HEK293 (cell line): ENCODE measurements at regions not wholly inside any gene's neighbourhood (a gene's known extent, or its start where the extent isn't known, plus 50 kb on each side); places are given as distances from the start of the nearest gene placed in this dataset.

Source experiments
- CTCF ChIA-PET: fragments of 350-600 bp; formaldehyde crosslinking; extraction: SDS; loops from one replicate; lab custom pipeline; 2021; ENCODE audit warnings: antibody characterized with exemption; lab: Yijun Ruan, JAX
- POLR2A ChIA-PET: fragments of 300-600 bp; formaldehyde crosslinking; extraction: SDS; loops from one replicate; lab custom pipeline; 2020; ENCODE audit warnings: antibody characterized with exemption, inconsistent platforms; lab: Yijun Ruan, JAX
- H3K27ac ChIP-seq: fragments of 200-500 bp; sonication (Bioruptor generic); 2 replicates; pipeline ENCODE4 v1.5.1; 2014; ENCODE audit warnings: low read depth, low read length, control low read depth, inconsistent platforms; ENCODE audit errors: extremely low read depth
- H3K36me3 ChIP-seq, 2 experiments: fragments of 200-500 bp in 1 of 2; sonication (Bioruptor generic) in 1 of 2; 1 replicate in 1 of 2; 2 replicates in 1 of 2; pipeline ENCODE4 v1.5.1; 2014 to 2017; ENCODE audit warnings: inconsistent platforms in 2 of 2, low read length in 2 of 2; ENCODE audit not compliant: control insufficient read depth in 2 of 2, insufficient read depth in 1 of 2
- H3K4me1 ChIP-seq: fragments of 200-500 bp; sonication (Bioruptor generic); 2 replicates; pipeline ENCODE4 v1.5.1; 2014; ENCODE audit warnings: mild to moderate bottlenecking, low read length, inconsistent platforms; ENCODE audit not compliant: control insufficient read depth, insufficient read depth
- H3K4me3 ChIP-seq: 2 replicates; pipeline ENCODE4 v1.5.1; 2011; ENCODE audit warnings: low read depth, mild to moderate bottlenecking, control low read depth, low read length, moderate library complexity
- H3K9me3 ChIP-seq: fragments of 200-500 bp; sonication (Bioruptor generic); 2 replicates; pipeline ENCODE4 v1.5.1; 2014; ENCODE audit warnings: low read depth, low read length, inconsistent platforms; ENCODE audit not compliant: control insufficient read depth, insufficient read depth
- OSR2 ChIP-seq: fragments of 450-650 bp; formaldehyde crosslinking; IDR thresholded peaks from 2 replicates; pipeline ENCODE4 v1.5.1; 2016; ENCODE audit warnings: missing biosample characterization, missing genetic modification characterization
- SP3 ChIP-seq: fragments of 450-650 bp; formaldehyde crosslinking; IDR thresholded peaks from 2 replicates; pipeline ENCODE4 v1.5.1; 2016; ENCODE audit warnings: missing biosample characterization, missing genetic modification characterization
- SP7 ChIP-seq: fragments of 450-650 bp; formaldehyde crosslinking; IDR thresholded peaks from 2 replicates; pipeline ENCODE4 v1.5.1; 2016; ENCODE audit warnings: missing biosample characterization, missing genetic modification characterization
- TCF7L2 ChIP-seq: IDR thresholded peaks from 2 replicates; pipeline ENCODE4 v1.6.1; 2011; ENCODE audit warnings: low read depth, mild to moderate bottlenecking, inconsistent platforms, low read length, moderate library complexity, borderline replicate concordance
- ZNF175 ChIP-seq: fragments of 450-650 bp; formaldehyde crosslinking; IDR thresholded peaks from 2 replicates; pipeline ENCODE4 v1.5.1; 2016; ENCODE audit warnings: missing biosample characterization, missing genetic modification characterization
- ZNF223 ChIP-seq: fragments of 450-650 bp; formaldehyde crosslinking; IDR thresholded peaks from 2 replicates; pipeline ENCODE4 v1.5.1; 2016; ENCODE audit warnings: missing biosample characterization, missing genetic modification characterization
- ZNF324 ChIP-seq: fragments of 450-650 bp; formaldehyde crosslinking; IDR thresholded peaks from 2 replicates; pipeline ENCODE4 v1.5.1; 2016; ENCODE audit warnings: missing biosample characterization, missing genetic modification characterization
- ZNF335 ChIP-seq: fragments of 450-650 bp; formaldehyde crosslinking; conservative IDR thresholded peaks from 2 replicates; pipeline ENCODE4 v1.5.1; 2016; ENCODE audit warnings: missing biosample characterization, missing genetic modification characterization
- ZNF510 ChIP-seq: fragments of 450-650 bp; formaldehyde crosslinking; IDR thresholded peaks from 2 replicates; pipeline ENCODE4 v1.5.1; 2018; ENCODE audit warnings: mild to moderate bottlenecking, missing genetic modification characterization, missing biosample characterization; ENCODE audit not compliant: insufficient replicate concordance
- ZNF530 ChIP-seq: fragments of 450-650 bp; formaldehyde crosslinking; IDR thresholded peaks from 2 replicates; pipeline ENCODE4 v1.5.1; 2016; ENCODE audit warnings: low read depth, missing biosample characterization, missing genetic modification characterization
- ZNF792 ChIP-seq: fragments of 450-650 bp; formaldehyde crosslinking; IDR thresholded peaks from 2 replicates; pipeline ENCODE4 v1.5.1; 2016; ENCODE audit warnings: missing biosample characterization, missing genetic modification characterization
- ZXDB ChIP-seq: fragments of 450-650 bp; formaldehyde crosslinking; IDR thresholded peaks from 2 replicates; pipeline ENCODE4 v1.5.1; 2016; ENCODE audit warnings: missing biosample characterization, missing genetic modification characterization
- TF ChIP-seq, protein P1 (sequence below): fragments of 450-650 bp; formaldehyde crosslinking; IDR thresholded peaks from 2 replicates; pipeline ENCODE4 v1.5.1; 2016; ENCODE audit warnings: missing biosample characterization, missing genetic modification characterization
- TF ChIP-seq, protein P2 (sequence below): fragments of 450-650 bp; formaldehyde crosslinking; IDR thresholded peaks from 2 replicates; pipeline ENCODE4 v1.5.1; 2016; ENCODE audit warnings: missing biosample characterization, missing genetic modification characterization
- TF ChIP-seq, protein P3 (sequence below): fragments of 450-650 bp; formaldehyde crosslinking; IDR thresholded peaks from 2 replicates; pipeline ENCODE4 v1.5.1; 2016; ENCODE audit warnings: missing biosample characterization, missing genetic modification characterization, borderline replicate concordance

DNA sequence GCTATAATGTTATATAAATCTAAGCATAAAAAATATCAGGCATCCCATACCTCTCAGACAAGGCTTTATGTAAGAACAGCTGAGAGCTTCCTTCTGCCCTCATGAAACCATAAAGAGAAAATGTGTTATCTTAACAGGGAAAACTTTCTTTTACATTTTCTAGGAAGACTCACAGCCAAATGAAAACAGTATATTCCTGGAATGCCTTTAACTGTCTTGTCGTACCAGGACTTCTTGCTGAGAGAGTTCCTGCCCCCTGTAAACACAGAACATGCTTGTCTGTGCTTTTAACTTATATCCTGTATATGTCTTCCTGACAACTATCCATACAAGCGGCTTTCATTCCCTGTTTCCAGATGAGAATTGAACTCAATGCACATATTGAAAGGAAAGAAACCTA is 64.8 kb upstream of the AHR start:
- H3K27ac ChIP-seq: no peak overlapping the region
- TF ChIP-seq ZNF175 (tag by site-specific recombination) (no peak), ZNF324 (no peak), ZNF335 (tag by site-specific recombination) (no peak), SP7 (tag by site-specific recombination) (no peak), ZNF510 (tag by site-specific recombination) (no peak), ZXDB (tag by site-specific recombination) (no peak)
- CTCF ChIA-PET: interaction anchor here (0.5 to 0.7 kb wide), 2 partner anchors 266 to 302 kb away, joined by 3 to 4 read pairs; no protein-coding TSS in a partner anchor
- POLR2A ChIA-PET: interaction anchor here (0.5 kb wide), 1 partner anchor 375 kb away, joined by 6 read pairs; no protein-coding TSS in a partner anchor
- no peaks in the 10 kb centered on the region for H3K4me1 ChIP-seq
- no peak overlapping the region for H3K4me3 ChIP-seq
- no peaks in the 10 kb centered on the region for H3K36me3 ChIP-seq
- H3K9me3 ChIP-seq: no peaks in the 10 kb centered on the region

DNA sequence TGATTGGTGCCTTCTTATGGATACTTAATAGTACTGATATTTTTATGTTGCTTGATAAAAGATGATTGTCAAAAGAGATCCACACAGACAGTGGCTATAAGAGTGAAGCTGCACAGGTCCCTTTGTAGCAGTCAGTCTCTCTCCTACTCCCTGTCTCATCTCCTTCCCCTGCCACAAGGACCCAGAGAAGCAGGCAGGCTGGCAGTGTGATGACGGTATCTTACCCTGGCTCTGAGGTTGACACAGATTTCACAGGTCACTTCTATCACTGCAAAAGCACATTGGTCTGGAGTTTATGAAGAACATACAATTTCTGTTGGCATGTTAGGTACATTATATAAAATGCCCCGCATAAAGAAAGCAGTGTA is 64.4 kb upstream of the AHR start:
- ChIA-PET CTCF (no interaction called here), POLR2A (no interaction called here)
- no peaks in the 10 kb centered on the region for H3K4me1 ChIP-seq
- H3K36me3 ChIP-seq: no peaks in the 10 kb centered on the region
- no peaks in the 10 kb centered on the region for H3K9me3 ChIP-seq
- TF ChIP-seq, protein P1, sequence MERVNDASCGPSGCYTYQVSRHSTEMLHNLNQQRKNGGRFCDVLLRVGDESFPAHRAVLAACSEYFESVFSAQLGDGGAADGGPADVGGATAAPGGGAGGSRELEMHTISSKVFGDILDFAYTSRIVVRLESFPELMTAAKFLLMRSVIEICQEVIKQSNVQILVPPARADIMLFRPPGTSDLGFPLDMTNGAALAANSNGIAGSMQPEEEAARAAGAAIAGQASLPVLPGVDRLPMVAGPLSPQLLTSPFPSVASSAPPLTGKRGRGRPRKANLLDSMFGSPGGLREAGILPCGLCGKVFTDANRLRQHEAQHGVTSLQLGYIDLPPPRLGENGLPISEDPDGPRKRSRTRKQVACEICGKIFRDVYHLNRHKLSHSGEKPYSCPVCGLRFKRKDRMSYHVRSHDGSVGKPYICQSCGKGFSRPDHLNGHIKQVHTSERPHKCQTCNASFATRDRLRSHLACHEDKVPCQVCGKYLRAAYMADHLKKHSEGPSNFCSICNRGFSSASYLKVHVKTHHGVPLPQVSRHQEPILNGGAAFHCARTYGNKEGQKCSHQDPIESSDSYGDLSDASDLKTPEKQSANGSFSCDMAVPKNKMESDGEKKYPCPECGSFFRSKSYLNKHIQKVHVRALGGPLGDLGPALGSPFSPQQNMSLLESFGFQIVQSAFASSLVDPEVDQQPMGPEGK (tag by site-specific recombination): no peak
- TF ChIP-seq TCF7L2 (no peak), ZNF510 (tag by site-specific recombination) (no peak), OSR2 (tag by site-specific recombination) (no peak), ZNF530 (tag by site-specific recombination) (no peak), ZNF223 (no peak), SP3 (tag by site-specific recombination) (no peak), ZNF792 (no peak)
- TF ChIP-seq, protein P2, sequence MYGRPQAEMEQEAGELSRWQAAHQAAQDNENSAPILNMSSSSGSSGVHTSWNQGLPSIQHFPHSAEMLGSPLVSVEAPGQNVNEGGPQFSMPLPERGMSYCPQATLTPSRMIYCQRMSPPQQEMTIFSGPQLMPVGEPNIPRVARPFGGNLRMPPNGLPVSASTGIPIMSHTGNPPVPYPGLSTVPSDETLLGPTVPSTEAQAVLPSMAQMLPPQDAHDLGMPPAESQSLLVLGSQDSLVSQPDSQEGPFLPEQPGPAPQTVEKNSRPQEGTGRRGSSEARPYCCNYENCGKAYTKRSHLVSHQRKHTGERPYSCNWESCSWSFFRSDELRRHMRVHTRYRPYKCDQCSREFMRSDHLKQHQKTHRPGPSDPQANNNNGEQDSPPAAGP (tag by site-specific recombination): no peak
- TF ChIP-seq, protein P3, sequence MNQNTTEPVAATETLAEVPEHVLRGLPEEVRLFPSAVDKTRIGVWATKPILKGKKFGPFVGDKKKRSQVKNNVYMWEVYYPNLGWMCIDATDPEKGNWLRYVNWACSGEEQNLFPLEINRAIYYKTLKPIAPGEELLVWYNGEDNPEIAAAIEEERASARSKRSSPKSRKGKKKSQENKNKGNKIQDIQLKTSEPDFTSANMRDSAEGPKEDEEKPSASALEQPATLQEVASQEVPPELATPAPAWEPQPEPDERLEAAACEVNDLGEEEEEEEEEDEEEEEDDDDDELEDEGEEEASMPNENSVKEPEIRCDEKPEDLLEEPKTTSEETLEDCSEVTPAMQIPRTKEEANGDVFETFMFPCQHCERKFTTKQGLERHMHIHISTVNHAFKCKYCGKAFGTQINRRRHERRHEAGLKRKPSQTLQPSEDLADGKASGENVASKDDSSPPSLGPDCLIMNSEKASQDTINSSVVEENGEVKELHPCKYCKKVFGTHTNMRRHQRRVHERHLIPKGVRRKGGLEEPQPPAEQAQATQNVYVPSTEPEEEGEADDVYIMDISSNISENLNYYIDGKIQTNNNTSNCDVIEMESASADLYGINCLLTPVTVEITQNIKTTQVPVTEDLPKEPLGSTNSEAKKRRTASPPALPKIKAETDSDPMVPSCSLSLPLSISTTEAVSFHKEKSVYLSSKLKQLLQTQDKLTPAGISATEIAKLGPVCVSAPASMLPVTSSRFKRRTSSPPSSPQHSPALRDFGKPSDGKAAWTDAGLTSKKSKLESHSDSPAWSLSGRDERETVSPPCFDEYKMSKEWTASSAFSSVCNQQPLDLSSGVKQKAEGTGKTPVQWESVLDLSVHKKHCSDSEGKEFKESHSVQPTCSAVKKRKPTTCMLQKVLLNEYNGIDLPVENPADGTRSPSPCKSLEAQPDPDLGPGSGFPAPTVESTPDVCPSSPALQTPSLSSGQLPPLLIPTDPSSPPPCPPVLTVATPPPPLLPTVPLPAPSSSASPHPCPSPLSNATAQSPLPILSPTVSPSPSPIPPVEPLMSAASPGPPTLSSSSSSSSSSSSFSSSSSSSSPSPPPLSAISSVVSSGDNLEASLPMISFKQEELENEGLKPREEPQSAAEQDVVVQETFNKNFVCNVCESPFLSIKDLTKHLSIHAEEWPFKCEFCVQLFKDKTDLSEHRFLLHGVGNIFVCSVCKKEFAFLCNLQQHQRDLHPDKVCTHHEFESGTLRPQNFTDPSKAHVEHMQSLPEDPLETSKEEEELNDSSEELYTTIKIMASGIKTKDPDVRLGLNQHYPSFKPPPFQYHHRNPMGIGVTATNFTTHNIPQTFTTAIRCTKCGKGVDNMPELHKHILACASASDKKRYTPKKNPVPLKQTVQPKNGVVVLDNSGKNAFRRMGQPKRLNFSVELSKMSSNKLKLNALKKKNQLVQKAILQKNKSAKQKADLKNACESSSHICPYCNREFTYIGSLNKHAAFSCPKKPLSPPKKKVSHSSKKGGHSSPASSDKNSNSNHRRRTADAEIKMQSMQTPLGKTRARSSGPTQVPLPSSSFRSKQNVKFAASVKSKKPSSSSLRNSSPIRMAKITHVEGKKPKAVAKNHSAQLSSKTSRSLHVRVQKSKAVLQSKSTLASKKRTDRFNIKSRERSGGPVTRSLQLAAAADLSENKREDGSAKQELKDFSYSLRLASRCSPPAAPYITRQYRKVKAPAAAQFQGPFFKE (tag by site-specific recombination): no peak
- no peak overlapping the region for H3K27ac ChIP-seq
- H3K4me3 ChIP-seq: no peak overlapping the region
